ENCODE measurements at regions not wholly inside any gene's neighbourhood (a gene's known extent, or its start where the extent isn't known, plus 50 kb on each side); places are given as distances from the start of the nearest gene placed in this dataset.
"Not testable (repeated sequence)": the region's sequence is repeated elsewhere in the genome, so short reads cannot be mapped to it uniquely, and the experiment has no call there.

- Histone ChIP-seq H3K9me3 (ENCODE audit: control insufficient read depth in 1 of 2, low read length in 2 of 2) (no peaks in the 10 kb centered on the region), H3K27me3 (ENCODE audit: low read depth, low read length) (no peaks in the 10 kb centered on the region), H3K27ac (ENCODE audit: low read length) (no peak overlapping the region), H3K4me1 (ENCODE audit: control insufficient read depth in 1 of 2, insufficient read depth in 2 of 2, low read length in 2 of 2) (no peaks in the 10 kb centered on the region), H3K36me3 (ENCODE audit: control insufficient read depth in 1 of 2, insufficient read depth in 2 of 2, low read length in 2 of 2) (peaks cover 6 to 13% of the 10 kb centered on the region in 2 donors), H3K4me3 (ENCODE audit: low read depth in 1 of 2, low read length in 2 of 2) (no peak overlapping the region)
Measured at GRCh38 chr17:45640141-45640850, 143.8 kb upstream of the CRHR1 start.

DNA sequence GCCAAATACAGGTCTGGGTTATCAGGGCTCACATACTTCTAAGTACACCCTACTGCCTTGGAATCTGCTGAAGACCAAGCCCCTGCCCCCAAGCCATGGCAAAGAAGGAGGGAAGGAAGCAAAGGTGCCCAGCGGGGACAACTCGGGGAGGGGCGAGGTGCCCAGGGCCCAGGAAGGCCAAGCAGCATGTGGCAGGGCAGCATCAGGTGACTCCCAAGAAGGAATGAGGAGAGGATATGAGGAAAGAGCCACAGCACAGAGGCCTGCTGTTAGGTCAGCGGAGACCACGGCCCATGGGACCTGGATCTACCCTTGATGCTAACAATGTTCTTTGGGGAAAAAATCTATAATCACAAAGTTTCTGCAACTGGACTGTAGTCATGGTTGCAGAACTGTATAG lies 142.6 kb upstream of the CRHR1 start:
- H3K9me3 ChIP-seq (ENCODE audit: control insufficient read depth in 1 of 2, low read length in 2 of 2) = no peaks in the 10 kb centered on the region
- no peak overlapping the region for H3K27ac ChIP-seq (ENCODE audit: low read length)
- H3K4me3 ChIP-seq (ENCODE audit: low read depth in 1 of 2, low read length in 2 of 2) = no peak overlapping the region
- no peaks in the 10 kb centered on the region for H3K4me1 ChIP-seq (ENCODE audit: control insufficient read depth in 1 of 2, insufficient read depth in 2 of 2, low read length in 2 of 2)
- no peaks in the 10 kb centered on the region for H3K27me3 ChIP-seq (ENCODE audit: low read depth, low read length)
- H3K36me3 ChIP-seq (ENCODE audit: control insufficient read depth in 1 of 2, insufficient read depth in 2 of 2, low read length in 2 of 2) = peaks cover 6 to 10% of the 10 kb centered on the region in 2 donors

GRCh38 chr17:45643591-45643990 lies 140.5 kb upstream of the CRHR1 start:
- H3K27me3 ChIP-seq (ENCODE audit: low read depth, low read length) = no peaks in the 10 kb centered on the region
- H3K27ac ChIP-seq (ENCODE audit: low read length) = no peak overlapping the region
- no peaks in the 10 kb centered on the region for H3K9me3 ChIP-seq (ENCODE audit: control insufficient read depth in 1 of 2, low read length in 2 of 2)
- H3K4me1 ChIP-seq (ENCODE audit: control insufficient read depth in 1 of 2, insufficient read depth in 2 of 2, low read length in 2 of 2) = no peaks in the 10 kb centered on the region
- H3K4me3 ChIP-seq (ENCODE audit: low read depth in 1 of 2, low read length in 2 of 2) = no peak overlapping the region
- no peaks in the 10 kb centered on the region for H3K36me3 ChIP-seq (ENCODE audit: control insufficient read depth in 1 of 2, insufficient read depth in 2 of 2, low read length in 2 of 2)

- H3K27ac ChIP-seq (ENCODE audit: low read length); H3K4me1 ChIP-seq (ENCODE audit: control insufficient read depth in 1 of 2, insufficient read depth in 2 of 2, low read length in 2 of 2); H3K36me3 ChIP-seq (ENCODE audit: control insufficient read depth in 1 of 2, insufficient read depth in 2 of 2, low read length in 2 of 2); H3K27me3 ChIP-seq (ENCODE audit: low read depth, low read length); H3K9me3 ChIP-seq (ENCODE audit: control insufficient read depth in 1 of 2, low read length in 2 of 2); H3K4me3 ChIP-seq (ENCODE audit: low read depth in 1 of 2, low read length in 2 of 2): not testable (repeated sequence)
Measured at GRCh38 chr17:45644637-45645036, 139.5 kb upstream of the CRHR1 start.

DNA sequence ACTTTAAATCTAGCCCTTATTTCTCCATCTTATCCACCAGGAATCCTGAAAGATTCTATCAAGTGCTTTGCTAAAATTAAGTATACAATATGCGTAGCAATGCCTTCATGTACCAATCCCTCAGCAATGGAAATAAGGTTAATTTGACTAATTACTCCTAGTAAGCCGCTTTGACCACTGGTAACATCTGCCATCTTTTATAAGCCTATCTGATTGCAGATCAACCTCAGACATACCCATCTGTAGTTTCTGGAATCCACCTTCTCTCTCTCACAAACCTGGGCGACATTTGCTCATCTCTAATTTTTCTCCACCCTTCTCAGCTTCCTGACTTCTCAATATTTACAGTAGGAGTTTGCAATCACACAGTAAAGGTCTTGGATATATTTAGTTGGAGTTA lies 138.8 kb upstream of the CRHR1 start:
- Histone ChIP-seq H3K9me3 (ENCODE audit: control insufficient read depth in 1 of 2, low read length in 2 of 2) (no peaks in the 10 kb centered on the region), H3K4me1 (ENCODE audit: control insufficient read depth in 1 of 2, insufficient read depth in 2 of 2, low read length in 2 of 2) (no peaks in the 10 kb centered on the region), H3K36me3 (ENCODE audit: control insufficient read depth in 1 of 2, insufficient read depth in 2 of 2, low read length in 2 of 2) (no peaks in the 10 kb centered on the region), H3K27ac (ENCODE audit: low read length) (no peak overlapping the region), H3K27me3 (ENCODE audit: low read depth, low read length) (no peaks in the 10 kb centered on the region), H3K4me3 (ENCODE audit: low read depth in 1 of 2, low read length in 2 of 2) (no peak overlapping the region)

- Histone ChIP-seq H3K4me3 (ENCODE audit: low read depth in 1 of 2, low read length in 2 of 2) (no peak overlapping the region), H3K27ac (ENCODE audit: low read length) (no peak overlapping the region), H3K36me3 (ENCODE audit: control insufficient read depth in 1 of 2, insufficient read depth in 2 of 2, low read length in 2 of 2) (no peaks in the 10 kb centered on the region), H3K27me3 (ENCODE audit: low read depth, low read length) (no peaks in the 10 kb centered on the region), H3K4me1 (ENCODE audit: control insufficient read depth in 1 of 2, insufficient read depth in 2 of 2, low read length in 2 of 2) (no peaks in the 10 kb centered on the region), H3K9me3 (ENCODE audit: control insufficient read depth in 1 of 2, low read length in 2 of 2) (no peaks in the 10 kb centered on the region)
Measured at GRCh38 chr17:45646288-45646988, 137.7 kb upstream of the CRHR1 start.

GRCh38 chr17:45648642-45649041 lies 135.5 kb upstream of the CRHR1 start:
- H3K36me3 ChIP-seq (ENCODE audit: control insufficient read depth in 1 of 2, insufficient read depth in 2 of 2, low read length in 2 of 2) = no peaks in the 10 kb centered on the region
- H3K27me3 ChIP-seq (ENCODE audit: low read depth, low read length) = no peaks in the 10 kb centered on the region
- no peak overlapping the region for H3K27ac ChIP-seq (ENCODE audit: low read length)
- H3K9me3 ChIP-seq (ENCODE audit: control insufficient read depth in 1 of 2, low read length in 2 of 2) = no peaks in the 10 kb centered on the region
- H3K4me3 ChIP-seq (ENCODE audit: low read depth in 1 of 2, low read length in 2 of 2) = no peak overlapping the region
- no peaks in the 10 kb centered on the region for H3K4me1 ChIP-seq (ENCODE audit: control insufficient read depth in 1 of 2, insufficient read depth in 2 of 2, low read length in 2 of 2)

DNA sequence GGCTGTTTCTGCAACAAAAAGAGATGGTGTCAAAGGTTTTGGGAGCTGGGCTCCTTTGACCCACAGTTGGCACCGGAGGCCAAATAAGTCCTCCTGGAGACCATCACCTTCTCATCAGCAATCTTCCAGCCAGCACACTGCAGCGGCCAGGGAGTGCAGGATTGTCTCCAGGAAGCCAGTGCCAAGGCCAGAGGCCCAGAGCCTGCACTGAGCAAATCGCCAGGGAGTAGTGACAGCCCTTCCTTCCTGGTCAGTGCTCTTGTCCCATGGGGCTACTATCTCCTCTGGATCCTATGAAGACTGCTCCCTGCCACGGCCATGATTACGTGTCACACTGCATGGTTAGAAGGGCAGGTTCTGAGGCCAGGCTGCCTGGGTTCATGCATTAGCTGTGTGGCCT lies 134.3 kb upstream of the CRHR1 start:
- H3K9me3 ChIP-seq (ENCODE audit: control insufficient read depth in 1 of 2, low read length in 2 of 2) = no peaks in the 10 kb centered on the region
- H3K4me1 ChIP-seq (ENCODE audit: control insufficient read depth in 1 of 2, insufficient read depth in 2 of 2, low read length in 2 of 2) = no peaks in the 10 kb centered on the region
- no peak overlapping the region for H3K4me3 ChIP-seq (ENCODE audit: low read depth in 1 of 2, low read length in 2 of 2)
- H3K27ac ChIP-seq (ENCODE audit: low read length) = no peak overlapping the region
- H3K27me3 ChIP-seq (ENCODE audit: low read depth, low read length) = no peaks in the 10 kb centered on the region
- no peaks in the 10 kb centered on the region for H3K36me3 ChIP-seq (ENCODE audit: control insufficient read depth in 1 of 2, insufficient read depth in 2 of 2, low read length in 2 of 2)

DNA sequence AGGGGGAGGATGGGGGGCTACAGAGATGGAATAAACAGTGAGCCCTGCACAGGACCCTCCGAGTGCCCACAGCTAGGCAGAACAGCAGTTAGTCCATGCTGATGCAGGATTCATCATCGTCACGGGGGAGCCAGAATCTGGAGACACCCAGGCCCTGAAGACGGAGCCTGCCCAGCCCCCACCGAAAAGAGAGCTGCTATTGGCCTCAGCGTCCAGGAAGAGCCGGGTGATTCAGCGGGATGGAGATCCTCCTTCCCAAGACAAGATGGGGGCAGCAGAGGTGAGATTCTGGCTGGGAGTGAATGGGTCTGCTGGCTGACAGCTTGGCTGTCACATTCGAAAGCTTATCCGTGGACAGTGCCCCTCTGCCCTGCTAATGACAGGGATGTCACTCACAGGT lies 133.6 kb upstream of the CRHR1 start:
- no peaks in the 10 kb centered on the region for H3K36me3 ChIP-seq (ENCODE audit: control insufficient read depth in 1 of 2, insufficient read depth in 2 of 2, low read length in 2 of 2)
- no peak overlapping the region for H3K27ac ChIP-seq (ENCODE audit: low read length)
- H3K9me3 ChIP-seq (ENCODE audit: control insufficient read depth in 1 of 2, low read length in 2 of 2) = no peaks in the 10 kb centered on the region
- no peaks in the 10 kb centered on the region for H3K4me1 ChIP-seq (ENCODE audit: control insufficient read depth in 1 of 2, insufficient read depth in 2 of 2, low read length in 2 of 2)
- H3K4me3 ChIP-seq (ENCODE audit: low read depth in 1 of 2, low read length in 2 of 2) = no peak overlapping the region
- H3K27me3 ChIP-seq (ENCODE audit: low read depth, low read length) = no peaks in the 10 kb centered on the region

DNA sequence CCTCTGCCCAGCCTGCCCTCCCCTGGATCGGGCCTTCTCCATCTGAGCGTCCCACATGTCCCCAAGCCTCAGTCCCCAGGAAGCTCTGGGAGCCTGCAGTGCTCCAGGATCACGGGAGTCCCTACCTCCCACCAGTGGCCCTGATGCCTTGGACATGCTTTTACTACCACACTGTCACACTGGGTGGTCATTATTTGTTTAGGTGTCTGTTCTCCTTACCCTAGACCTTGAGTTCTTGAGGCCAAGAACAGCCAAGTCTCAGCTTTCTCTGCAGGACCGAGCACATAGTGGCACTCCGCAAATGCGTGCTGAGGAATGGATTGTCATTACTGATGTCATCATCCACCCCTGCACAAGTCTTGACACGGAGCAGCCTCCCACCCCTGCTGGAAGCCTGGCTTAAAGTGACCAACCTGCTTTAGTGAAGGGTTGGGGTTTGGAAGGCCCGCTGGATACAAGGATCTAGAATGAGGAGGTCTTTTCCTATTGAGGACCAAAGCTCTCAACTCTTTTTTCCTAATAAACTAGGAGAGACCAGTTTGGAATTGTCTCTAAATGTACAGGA lies 132.9 kb upstream of the CRHR1 start:
- Histone ChIP-seq H3K4me1 (ENCODE audit: control insufficient read depth in 1 of 2, insufficient read depth in 2 of 2, low read length in 2 of 2) (no peaks in the 10 kb centered on the region), H3K36me3 (ENCODE audit: control insufficient read depth in 1 of 2, insufficient read depth in 2 of 2, low read length in 2 of 2) (no peaks in the 10 kb centered on the region), H3K4me3 (ENCODE audit: low read depth in 1 of 2, low read length in 2 of 2) (no peak overlapping the region), H3K27ac (ENCODE audit: low read length) (no peak overlapping the region), H3K27me3 (ENCODE audit: low read depth, low read length) (no peaks in the 10 kb centered on the region), H3K9me3 (ENCODE audit: control insufficient read depth in 1 of 2, low read length in 2 of 2) (no peaks in the 10 kb centered on the region)

- H3K36me3 ChIP-seq (ENCODE audit: control insufficient read depth in 1 of 2, insufficient read depth in 2 of 2, low read length in 2 of 2) = no peaks in the 10 kb centered on the region
- H3K4me1 ChIP-seq (ENCODE audit: control insufficient read depth in 1 of 2, insufficient read depth in 2 of 2, low read length in 2 of 2) = no peaks in the 10 kb centered on the region
- H3K9me3 ChIP-seq (ENCODE audit: control insufficient read depth in 1 of 2, low read length in 2 of 2) = no peaks in the 10 kb centered on the region
- H3K27ac ChIP-seq (ENCODE audit: low read length) = no peak overlapping the region
- H3K4me3 ChIP-seq (ENCODE audit: low read depth in 1 of 2, low read length in 2 of 2) = no peak overlapping the region
- H3K27me3 ChIP-seq (ENCODE audit: low read depth, low read length) = no peaks in the 10 kb centered on the region
Measured at GRCh38 chr17:45653616-45654015, 130.5 kb upstream of the CRHR1 start.
